ENCODE measurements at regions not wholly inside any gene's neighbourhood (a gene's known extent, or its start where the extent isn't known, plus 50 kb on each side); places are given as distances from the start of the nearest gene placed in this dataset.
"Not testable (repeated sequence)": the region's sequence is repeated elsewhere in the genome, so short reads cannot be mapped to it uniquely, and the experiment has no call there.

- no peak for DNase-seq
These were observed 222.6 kb upstream of the SMIM31 start for GRCh38 chr4:164531336-164531735.

- DNase-seq, result no peak
These were observed 217.1 kb upstream of the SMIM31 start for GRCh38 chr4:164536814-164537213.

GRCh38 chr4:164538097-164538496, 215.8 kb upstream of the SMIM31 start:
- DNase-seq, result no peak

- DNase-seq, result no peak
These were observed 212.9 kb upstream of the SMIM31 start for GRCh38 chr4:164540987-164541386.

GRCh38 chr4:164542431-164542830, 211.5 kb upstream of the SMIM31 start:
- no peak for DNase-seq

- DNase-seq, result no peak
These were observed 202.8 kb upstream of the SMIM31 start for GRCh38 chr4:164550989-164551712.

GRCh38 chr4:164551713-164552040, 202.3 kb upstream of the SMIM31 start:
- no peak for DNase-seq

GRCh38 chr4:164571593-164572390, 182.1 kb upstream of the SMIM31 start:
- DNase-seq, result no peak

- DNase-seq, result no peak
These were observed 181.1 kb upstream of the SMIM31 start for GRCh38 chr4:164572877-164573279.

GRCh38 chr4:164575861-164576260, 178.1 kb upstream of the SMIM31 start:
- no peak for DNase-seq

GRCh38 chr4:164579270-164579942, 174.5 kb upstream of the SMIM31 start:
- no peak for DNase-seq

GRCh38 chr4:164591666-164592065, 162.3 kb upstream of the SMIM31 start:
- DNase-seq, result no peak

- no peak for DNase-seq
These were observed 158.2 kb upstream of the SMIM31 start for GRCh38 chr4:164595751-164596150.

GRCh38 chr4:164596318-164596878, 157.5 kb upstream of the SMIM31 start:
- no peak for DNase-seq

GRCh38 chr4:164596927-164597326, 157.0 kb upstream of the SMIM31 start:
- no peak for DNase-seq

GRCh38 chr4:164601653-164602052, 152.3 kb upstream of the SMIM31 start:
- DNase-seq, result no peak

GRCh38 chr4:164605791-164606190, 148.1 kb upstream of the SMIM31 start:
- DNase-seq, result not testable (repeated sequence)

- DNase-seq, result no peak
These were observed 147.5 kb upstream of the SMIM31 start for GRCh38 chr4:164606478-164606877.

GRCh38 chr4:164613256-164613655, 140.7 kb upstream of the SMIM31 start:
- DNase-seq, result no peak

GRCh38 chr4:164613792-164614191, 140.1 kb upstream of the SMIM31 start:
- no peak for DNase-seq

GRCh38 chr4:164614329-164614728, 139.6 kb upstream of the SMIM31 start:
- DNase-seq, result no peak

GRCh38 chr4:164614999-164615398, 138.9 kb upstream of the SMIM31 start:
- DNase-seq, result no peak

GRCh38 chr4:164615964-164616363, 138.0 kb upstream of the SMIM31 start:
- no peak for DNase-seq

GRCh38 chr4:164616961-164617360, 137.0 kb upstream of the SMIM31 start:
- no peak for DNase-seq

All from NCI-H510A (cell line).